T-cell (primary cell): ENCODE measurements at regions not wholly inside any gene's neighbourhood (a gene's known extent, or its start where the extent isn't known, plus 50 kb on each side); places are given as distances from the start of the nearest gene placed in this dataset.

ENCODE experiments used
- ATAC-seq, 4 experiments: fragments of 200-7000 bp in 3 of 4; fragments of 150-1000 bp in 1 of 4; cut with Tn5 transposase; replicated peaks in 1 of 4; 1 replicate in 3 of 4; 2 replicates in 1 of 4; pipeline ENCODE4 v1.10.0; 2021; ENCODE audit warnings: moderate library complexity in 3 of 4, mild to moderate bottlenecking in 2 of 4, moderate number of reproducible peaks in 1 of 4
- CTCF ChIA-PET, 2 donors: fragments of 300-600 bp; sonication (Branson Sonifier 250); formaldehyde crosslinking; loops; one replicate each; lab custom pipeline; 2022; ENCODE audit warnings: antibody characterized with exemption in 2 of 2; lab: Charles Lee
- POLR2A ChIA-PET, 2 donors: fragments of 300-600 bp; sonication (Branson Sonifier 250); formaldehyde crosslinking; loops; one replicate each; lab custom pipeline; 2022; ENCODE audit warnings: antibody characterized with exemption in 2 of 2; lab: Charles Lee
- DNase-seq, 35 experiments: peaks; one replicate each; pipeline versions ENCODE4 v3.0.0 to v3.0.0-alpha.2; 2013 to 2023
- H3K27ac ChIP-seq: one replicate; pipeline ENCODE4 v1.5.1; 2013; ENCODE audit warnings: low read length
- H3K27me3 ChIP-seq, 2 experiments: replicated peaks in 1 of 2; 1 replicate in 1 of 2; 2 replicates in 1 of 2; pipeline versions ENCODE4 v1.6.1 to v1.7.0; 2013; ENCODE audit warnings: low read length in 1 of 2, mixed read lengths in 1 of 2; ENCODE audit not compliant: control insufficient read depth in 2 of 2, insufficient read depth in 2 of 2; ENCODE audit errors: extremely low read depth in 1 of 2
- H3K36me3 ChIP-seq, 2 donors: 1 replicate in 1 of 2; 2 replicates in 1 of 2; pipeline versions ENCODE4 v1.6.1 to v1.7.0; 2013; ENCODE audit warnings: low read length in 1 of 2; ENCODE audit not compliant: control insufficient read depth in 2 of 2, insufficient read depth in 1 of 2; ENCODE audit errors: extremely low read depth in 1 of 2
- H3K4me1 ChIP-seq, 2 experiments: 1 replicate in 1 of 2; 2 replicates in 1 of 2; pipeline versions ENCODE4 v1.6.1 to v1.7.0; 2013; ENCODE audit warnings: low read length in 2 of 2, mixed read lengths in 1 of 2; ENCODE audit not compliant: insufficient read depth in 2 of 2, control insufficient read depth in 1 of 2; ENCODE audit errors: extremely low read depth in 1 of 2
- H3K4me3 ChIP-seq, 2 donors: 1 replicate in 1 of 2; 2 replicates in 1 of 2; pipeline versions ENCODE4 v1.5.1 to v1.7.0; 2013; ENCODE audit warnings: mild to moderate bottlenecking in 2 of 2, low read length in 1 of 2, moderate library complexity in 1 of 2; ENCODE audit not compliant: control insufficient read depth in 1 of 2; ENCODE audit errors: extremely low read depth in 1 of 2
- H3K9me3 ChIP-seq: 2 replicates; pipeline ENCODE4 v1.7.0; 2013
- H3K27ac Mint-ChIP-seq, 2 donors: one replicate each; pipeline ENCODE4 v1.8.0; 2020 to 2021; ENCODE audit warnings: mild to moderate bottlenecking in 2 of 2, mixed read lengths in 2 of 2
- H3K27me3 Mint-ChIP-seq, 2 donors: one replicate each; pipeline ENCODE4 v1.8.0; 2021 to 2022; ENCODE audit warnings: mixed read lengths in 2 of 2
- H3K36me3 Mint-ChIP-seq: one replicate; pipeline ENCODE4 v1.8.0; 2021; ENCODE audit warnings: mixed read lengths
- H3K4me1 Mint-ChIP-seq, 3 donors: one replicate each; pipeline ENCODE4 v1.8.0; 2020 to 2022; ENCODE audit warnings: mixed read lengths in 3 of 3, mild to moderate bottlenecking in 1 of 3
- H3K4me3 Mint-ChIP-seq, 3 donors: one replicate each; pipeline ENCODE4 v1.8.0; 2020 to 2022; ENCODE audit warnings: mild to moderate bottlenecking in 3 of 3, mixed read lengths in 3 of 3, moderate library complexity in 3 of 3
- H3K9me3 Mint-ChIP-seq, 3 donors: one replicate each; pipeline ENCODE4 v1.8.0; 2020 to 2022; ENCODE audit warnings: mixed read lengths in 3 of 3
- WGBS: methylation state at CpG from one replicate; pipeline ENCODE4 v1.1.5; 2013; ENCODE audit warnings: missing lambda C conversion rate; ENCODE audit not compliant: insufficient coverage; 5-methylcytosine and 5-hydroxymethylcytosine counted together

DNA sequence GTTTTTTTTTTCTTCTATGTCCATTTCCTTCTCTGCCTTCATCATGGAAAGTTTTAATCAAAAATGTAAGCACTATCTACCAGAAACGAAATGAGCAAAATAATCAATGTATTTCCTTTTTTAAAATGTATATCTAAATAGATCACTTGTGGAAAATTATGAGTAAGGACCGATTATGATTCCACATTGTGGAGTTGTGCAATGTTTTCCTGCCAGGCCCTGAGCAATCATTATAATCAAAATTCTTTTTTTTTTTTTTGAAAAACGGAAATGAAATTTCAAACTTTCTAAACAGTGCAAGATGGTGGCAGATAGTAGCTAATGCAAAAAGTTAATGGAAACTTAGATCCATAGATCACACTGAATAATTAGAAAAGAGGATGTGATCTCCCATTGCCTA is 1074.6 kb upstream of the TMEM132C start:
- POLR2A ChIA-PET, result no interaction called here
- no peak for DNase-seq
- no peaks in the 10 kb centered on the region for H3K4me1 ChIP-seq
- no peak overlapping the region for H3K27ac ChIP-seq
- CTCF ChIA-PET, result no interaction called here
- H3K27me3 ChIP-seq, result peaks cover 0 to 3% of the 10 kb centered on the region in 2 experiments
- no peak overlapping the region for H3K27ac Mint-ChIP-seq
- no peaks in the 10 kb centered on the region for H3K36me3 Mint-ChIP-seq
- H3K4me3 ChIP-seq, result no peak overlapping the region
- no peak overlapping the region for H3K4me3 Mint-ChIP-seq
- no peaks in the 10 kb centered on the region for H3K36me3 ChIP-seq
- no CpG with 5 or more reads among the region's 3 CpGs for WGBS
- peaks cover 0 to 6% of the 10 kb centered on the region in 2 donors for H3K27me3 Mint-ChIP-seq
- H3K9me3 ChIP-seq, result no peaks in the 10 kb centered on the region
- H3K9me3 Mint-ChIP-seq, result peaks cover 2 to 4% (median 3%) of the 10 kb centered on the region in 3 donors
- no peaks in the 10 kb centered on the region for H3K4me1 Mint-ChIP-seq
- no peak for ATAC-seq

DNA sequence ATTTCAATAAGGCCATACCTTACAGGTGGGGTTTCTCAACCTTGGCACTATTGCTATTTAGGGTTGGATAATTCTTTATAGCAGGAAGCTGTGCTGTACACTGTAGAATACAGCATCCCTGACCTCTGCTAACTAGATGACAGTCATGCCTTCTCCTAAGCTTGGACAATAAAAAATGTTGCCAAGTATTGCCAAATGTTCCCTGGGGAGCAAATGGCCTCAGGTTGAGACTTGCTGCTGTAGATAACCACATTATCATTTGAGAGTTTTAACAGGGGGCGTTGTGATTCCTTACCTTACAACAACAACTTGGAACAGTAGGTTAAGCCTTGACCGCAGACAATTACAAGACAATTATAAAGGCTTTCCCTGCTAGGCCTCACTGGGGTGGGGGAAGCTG is 1073.6 kb upstream of the TMEM132C start:
- no peak overlapping the region for H3K27ac Mint-ChIP-seq
- 100% methylated on average over 1 of the region's 2 CpGs for WGBS

DNA sequence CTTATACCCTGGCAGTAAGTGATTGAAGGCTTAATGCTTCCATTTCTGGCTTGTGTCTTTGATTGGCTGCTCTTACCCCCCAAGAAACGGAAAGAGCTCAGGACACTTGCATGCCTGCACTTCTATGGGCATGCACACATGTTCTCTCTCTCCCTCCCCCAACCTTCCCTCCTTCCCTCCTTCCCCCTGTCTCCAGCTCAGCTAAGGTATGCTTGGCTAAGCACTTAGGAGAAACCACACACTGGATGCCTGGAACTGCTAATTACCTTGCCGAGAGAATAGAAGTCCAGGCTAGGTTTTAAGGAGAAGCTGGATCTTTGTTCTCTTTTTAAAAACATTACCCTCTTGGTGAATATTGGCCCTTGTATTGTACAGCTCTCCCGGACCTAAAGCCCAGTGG is 1072.8 kb upstream of the TMEM132C start:
- POLR2A ChIA-PET, result interaction anchor here in 1 of 2 donors (0.6 kb wide), 1 partner anchor 78 kb away, joined by 3 read pairs; no protein-coding TSS in a partner anchor

More for the DNA sequence above, 1073.6 kb upstream of the TMEM132C start:
- ATAC-seq, result no peak
- peaks cover 2 to 4% (median 3%) of the 10 kb centered on the region in 3 donors for H3K9me3 Mint-ChIP-seq
- no peaks in the 10 kb centered on the region for H3K4me1 Mint-ChIP-seq
- H3K36me3 Mint-ChIP-seq, result no peaks in the 10 kb centered on the region
- DNase-seq, result no peak
- no peak overlapping the region for H3K4me3 Mint-ChIP-seq
- H3K4me1 ChIP-seq, result no peaks in the 10 kb centered on the region
- no peaks in the 10 kb centered on the region for H3K9me3 ChIP-seq
- no peak overlapping the region for H3K27ac ChIP-seq
- peaks cover 0 to 6% of the 10 kb centered on the region in 2 donors for H3K27me3 Mint-ChIP-seq
- ChIA-PET CTCF (no interaction called here), POLR2A (no interaction called here)
- no peak overlapping the region for H3K4me3 ChIP-seq
- no peaks in the 10 kb centered on the region for H3K36me3 ChIP-seq
- H3K27me3 ChIP-seq, result peaks cover 0 to 3% of the 10 kb centered on the region in 2 experiments

DNA sequence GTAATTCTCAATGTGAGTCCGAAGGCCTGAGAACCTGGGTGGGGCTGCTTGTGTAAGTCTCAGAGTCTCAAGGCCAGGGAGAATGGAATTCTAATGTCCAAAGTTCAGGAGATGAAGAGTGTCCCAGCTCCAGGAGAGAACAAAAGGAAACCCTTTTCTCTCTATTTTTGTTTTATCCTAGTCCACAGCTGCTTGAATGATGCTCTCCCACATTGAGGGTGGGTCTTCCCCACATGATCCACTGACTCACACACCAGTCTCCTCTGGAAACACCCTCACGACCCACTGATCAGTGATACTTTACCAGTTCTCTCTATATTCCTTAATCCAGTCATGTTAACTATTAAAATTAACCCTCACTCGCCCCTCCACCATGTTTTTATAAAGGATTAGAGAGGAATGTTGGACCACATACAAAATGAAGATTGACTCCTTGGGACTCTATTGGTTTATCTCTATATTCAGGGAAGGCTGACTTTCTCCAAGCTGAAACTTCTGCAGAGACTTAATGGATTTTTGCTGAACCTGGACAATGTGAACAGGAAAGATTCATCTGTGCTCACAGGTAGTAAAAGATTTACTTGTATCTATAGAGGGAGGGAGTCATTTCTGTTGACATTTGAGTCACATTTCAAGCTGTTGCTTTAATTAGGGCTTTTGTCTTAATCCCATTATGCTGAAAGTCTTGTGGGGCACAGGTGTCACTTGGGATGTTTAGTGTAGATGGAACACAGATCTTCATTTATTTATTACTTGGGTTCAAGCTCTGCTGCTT is 1061.0 kb upstream of the TMEM132C start:
- H3K27ac ChIP-seq, result no peak overlapping the region
- ATAC-seq, result no peak
- no peaks in the 10 kb centered on the region for H3K9me3 ChIP-seq
- no peaks in the 10 kb centered on the region for H3K4me1 Mint-ChIP-seq
- DNase-seq, result no peak
- no peaks in the 10 kb centered on the region for H3K27me3 Mint-ChIP-seq
- ChIA-PET POLR2A (no interaction called here), CTCF (no interaction called here)
- no peaks in the 10 kb centered on the region for H3K36me3 ChIP-seq
- peaks cover 0 to 2% (median 0%) of the 10 kb centered on the region in 3 donors for H3K9me3 Mint-ChIP-seq
- H3K4me3 ChIP-seq, result no peak overlapping the region
- WGBS, result no CpG with 5 or more reads among the region's 3 CpGs
- H3K27me3 ChIP-seq, result no peaks in the 10 kb centered on the region
- H3K36me3 Mint-ChIP-seq, result no peaks in the 10 kb centered on the region
- no peaks in the 10 kb centered on the region for H3K4me1 ChIP-seq
- no peak overlapping the region for H3K27ac Mint-ChIP-seq
- no peak overlapping the region for H3K4me3 Mint-ChIP-seq

More for the DNA sequence above, 1072.8 kb upstream of the TMEM132C start:
- Histone ChIP-seq H3K4me3 (no peak overlapping the region), H3K36me3 (no peaks in the 10 kb centered on the region), H3K27me3 (peaks cover 0 to 3% of the 10 kb centered on the region in 2 experiments), H3K27ac (no peak overlapping the region), H3K4me1 (no peaks in the 10 kb centered on the region), H3K9me3 (no peaks in the 10 kb centered on the region)
- Mint-ChIP-seq H3K27ac (no peak overlapping the region), H3K4me3 (no peak overlapping the region), H3K27me3 (peaks cover 0 to 6% of the 10 kb centered on the region in 2 donors), H3K4me1 (no peaks in the 10 kb centered on the region), H3K9me3 (peaks cover 2 to 8% (median 4%) of the 10 kb centered on the region in 3 donors), H3K36me3 (no peaks in the 10 kb centered on the region)
- WGBS, result 84% methylated on average over 3 of the region's 3 CpGs
- DNase-seq (no peak), ATAC-seq (no peak)
- CTCF ChIA-PET, result no interaction called here

DNA sequence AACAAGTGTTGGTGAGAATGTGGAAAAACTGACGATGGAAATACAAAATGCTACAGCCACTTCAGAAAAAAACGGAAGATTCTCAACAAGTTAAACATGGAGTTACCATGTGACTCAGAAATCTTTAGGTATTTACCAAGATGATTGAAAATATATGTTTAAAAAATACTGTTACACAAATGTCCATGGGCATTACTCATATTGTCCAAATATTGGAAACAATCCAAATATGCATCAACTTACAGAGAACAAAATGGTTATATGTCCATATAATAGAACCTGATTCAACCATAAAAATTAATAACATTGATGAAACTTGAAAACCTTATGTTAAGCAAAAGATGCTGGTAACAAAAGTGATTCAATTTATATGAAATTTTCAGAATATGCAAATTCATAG is 1057.7 kb upstream of the TMEM132C start:
- Mint-ChIP-seq H3K27me3 (no peaks in the 10 kb centered on the region), H3K36me3 (no peaks in the 10 kb centered on the region), H3K9me3 (peaks cover 2 to 4% (median 3%) of the 10 kb centered on the region in 3 donors), H3K4me3 (no peak overlapping the region), H3K27ac (no peak overlapping the region), H3K4me1 (no peaks in the 10 kb centered on the region)
- WGBS, result no CpG with 5 or more reads among the region's 2 CpGs
- no peaks in the 10 kb centered on the region for H3K27me3 ChIP-seq
- no peaks in the 10 kb centered on the region for H3K4me1 ChIP-seq
- no peak for ATAC-seq
- no peak overlapping the region for H3K4me3 ChIP-seq
- DNase-seq, result no peak
- ChIA-PET CTCF (no interaction called here), POLR2A (no interaction called here)
- H3K9me3 ChIP-seq, result no peaks in the 10 kb centered on the region
- H3K27ac ChIP-seq, result no peak overlapping the region
- no peaks in the 10 kb centered on the region for H3K36me3 ChIP-seq

DNA sequence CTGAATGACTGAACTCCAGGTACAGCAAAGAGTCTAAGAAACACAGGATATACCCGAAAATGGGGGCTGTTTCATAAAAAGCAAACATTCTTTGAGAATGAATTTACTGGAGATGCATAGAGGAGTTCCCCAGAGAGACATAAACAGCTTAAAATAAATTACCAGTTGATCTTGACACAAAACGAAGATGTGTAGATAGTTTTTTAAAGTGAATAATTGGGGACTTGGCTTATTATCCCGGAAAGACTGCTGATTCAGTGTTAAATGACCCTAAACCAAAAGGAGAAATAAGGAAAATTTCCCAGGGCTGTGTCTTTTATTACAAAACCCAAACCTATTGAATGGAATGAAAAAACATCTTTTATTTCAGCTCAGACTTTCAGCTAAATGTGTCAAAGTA is 1052.8 kb upstream of the TMEM132C start:
- Mint-ChIP-seq H3K27ac (no peak overlapping the region), H3K4me1 (no peaks in the 10 kb centered on the region), H3K36me3 (no peaks in the 10 kb centered on the region), H3K27me3 (peaks cover 0 to 2% of the 10 kb centered on the region in 2 donors), H3K4me3 (no peak overlapping the region), H3K9me3 (peaks cover 0 to 6% (median 4%) of the 10 kb centered on the region in 3 donors)
- Histone ChIP-seq H3K4me3 (no peak overlapping the region), H3K4me1 (no peaks in the 10 kb centered on the region), H3K27me3 (no peaks in the 10 kb centered on the region), H3K36me3 (no peaks in the 10 kb centered on the region), H3K27ac (no peak overlapping the region), H3K9me3 (no peaks in the 10 kb centered on the region)
- ATAC-seq (no peak), DNase-seq (no peak)
- ChIA-PET CTCF (no interaction called here), POLR2A (no interaction called here)
- WGBS, result no CpG with 5 or more reads among the region's 3 CpGs
